HepG2 (cell line): ENCODE measurements at regions not wholly inside any gene's neighbourhood (a gene's known extent, or its start where the extent isn't known, plus 50 kb on each side); places are given as distances from the start of the nearest gene placed in this dataset.

ENCODE experiments used
- MYC ChIP-seq: sonication (generic); formaldehyde crosslinking; IDR thresholded peaks from 2 replicates; pipeline ENCODE4 v1.9.0; 2021; ENCODE audit warnings: missing genetic modification reagents, borderline replicate concordance
- NR2C2 ChIP-seq: sonication (generic); formaldehyde crosslinking; IDR thresholded peaks from 2 replicates; pipeline ENCODE4 v1.4.0; 2020; ENCODE audit warnings: missing genetic modification reagents, mild to moderate bottlenecking, moderate library complexity, borderline replicate concordance
- SP1 ChIP-seq, 2 experiments: fragments of 450-650 bp in 1 of 2; sonication (generic) in 1 of 2; formaldehyde crosslinking in 1 of 2; IDR thresholded peaks; 2 replicates each; pipeline versions ENCODE4 v1.4.0 to v1.6.1; 2016 to 2020; ENCODE audit warnings: missing genetic modification reagents in 1 of 2
- TAF15 ChIP-seq: fragments of 200-400 bp; formaldehyde crosslinking; IDR thresholded peaks from one replicate; pipeline ENCODE4 v1.6.1; 2018; ENCODE audit warnings: mild to moderate bottlenecking, low read depth, low read length; ENCODE audit not compliant: poor library complexity, severe bottlenecking
- THYN1 ChIP-seq: sonication (generic); formaldehyde crosslinking; IDR thresholded peaks from 2 replicates; pipeline ENCODE4 v1.8.1; 2023; ENCODE audit warnings: low read depth, mild to moderate bottlenecking, moderate library complexity, missing genetic modification reagents, borderline replicate concordance
- ZBTB7B ChIP-seq: sonication (generic); formaldehyde crosslinking; IDR thresholded peaks from 2 replicates; pipeline ENCODE4 v1.4.0; 2020; ENCODE audit warnings: missing genetic modification reagents

GRCh38 chr2:88265352-88266303 lies 95.5 kb downstream of the THNSL2 start:
- no peak for TF ChIP-seq MYC (CRISPR knock-in tag)
- no peak for TF ChIP-seq SP1 (IDR thresholded peaks at IDR 0.05)
- TF ChIP-seq SP1 (CRISPR knock-in tag; IDR thresholded peaks at IDR 0.05), result no peak
- TF ChIP-seq ZBTB7B (CRISPR knock-in tag), result no peak
- TF ChIP-seq TAF15, result no peak
- TF ChIP-seq THYN1, result no peak
- TF ChIP-seq NR2C2 (CRISPR knock-in tag), result no peak
